ENCODE measurements at regions not wholly inside any gene's neighbourhood (a gene's known extent, or its start where the extent isn't known, plus 50 kb on each side); places are given as distances from the start of the nearest gene placed in this dataset.
"Not testable (repeated sequence)": the region's sequence is repeated elsewhere in the genome, so short reads cannot be mapped to it uniquely, and the experiment has no call there.

GRCh38 chr10:34954142-34954541, 136.0 kb downstream of the CUL2 start:
- Histone ChIP-seq H3K4me2 (ENCODE audit: low read length) (no peak overlapping the region), H3K4me1 (ENCODE audit: insufficient read depth, low read length, poor library complexity, severe bottlenecking) (no peaks in the 10 kb centered on the region), H3K9me3 (ENCODE audit: low read length) (no peaks in the 10 kb centered on the region), H4K20me1 (ENCODE audit: insufficient read depth, low read length) (no peaks in the 10 kb centered on the region), H3K9me2 (ENCODE audit: insufficient read depth, low read length) (no peaks in the 10 kb centered on the region), H3K36me3 (ENCODE audit: insufficient read depth, low read length) (no peaks in the 10 kb centered on the region), H3K27ac (ENCODE audit: low read depth, low read length, poor library complexity, severe bottlenecking) (no peak overlapping the region), H3K4me3 (ENCODE audit: low read depth, low read length, poor library complexity, severe bottlenecking) (no peak overlapping the region), H2AFZ (ENCODE audit: low read length) (no peak overlapping the region), H3K79me2 (ENCODE audit: insufficient read depth, low read depth, low read length) (no peaks in the 10 kb centered on the region)
- no TSS peak for BruUV-seq (replicated peaks)
- DNase-seq (ENCODE audit: low spot score) = no peak
- ChIA-PET POLR2A (no interaction called here), CTCF (ENCODE audit: unreplicated experiment) (no interaction called here)
- intact Hi-C loops (cut with micrococcal nuclease; ENCODE audit: unreplicated experiment) = no loop called here
- no peak for TF ChIP-seq EZH2phosphoT487 (IDR thresholded peaks at IDR 0.05; ENCODE audit: borderline replicate concordance, low read depth, low read length)
- no peak for TF ChIP-seq CTCF (conservative IDR thresholded peaks at IDR 0.05; ENCODE audit: low read length)

GRCh38 chr10:34951263-34951887, 136.3 kb upstream of the PARD3 start:
- BruUV-seq (replicated peaks); H4K20me1 ChIP-seq (ENCODE audit: insufficient read depth, low read length); H3K79me2 ChIP-seq (ENCODE audit: insufficient read depth, low read depth, low read length); CTCF ChIA-PET (ENCODE audit: unreplicated experiment); H2AFZ ChIP-seq (ENCODE audit: low read length); H3K36me3 ChIP-seq (ENCODE audit: insufficient read depth, low read length); H3K27ac ChIP-seq (ENCODE audit: low read depth, low read length, poor library complexity, severe bottlenecking); H3K4me1 ChIP-seq (ENCODE audit: insufficient read depth, low read length, poor library complexity, severe bottlenecking); H3K4me3 ChIP-seq (ENCODE audit: low read depth, low read length, poor library complexity, severe bottlenecking); DNase-seq (ENCODE audit: low spot score); H3K9me2 ChIP-seq (ENCODE audit: insufficient read depth, low read length); H3K4me2 ChIP-seq (ENCODE audit: low read length); H3K9me3 ChIP-seq (ENCODE audit: low read length); intact Hi-C loops (cut with micrococcal nuclease; ENCODE audit: unreplicated experiment): not testable (repeated sequence)
- POLR2A ChIA-PET = interaction anchor here (0.7 to 1.7 kb wide), 2 partner anchors 52 to 149 kb away, joined by 3 to 4 read pairs; no protein-coding TSS in a partner anchor

- H3K9me3 ChIP-seq (ENCODE audit: low read length); BruUV-seq (replicated peaks); H3K36me3 ChIP-seq (ENCODE audit: insufficient read depth, low read length); intact Hi-C loops (cut with micrococcal nuclease; ENCODE audit: unreplicated experiment); H3K4me3 ChIP-seq (ENCODE audit: low read depth, low read length, poor library complexity, severe bottlenecking); CTCF ChIA-PET (ENCODE audit: unreplicated experiment); H3K79me2 ChIP-seq (ENCODE audit: insufficient read depth, low read depth, low read length); H3K4me2 ChIP-seq (ENCODE audit: low read length); H3K9me2 ChIP-seq (ENCODE audit: insufficient read depth, low read length); H2AFZ ChIP-seq (ENCODE audit: low read length); POLR2A ChIA-PET; DNase-seq (ENCODE audit: low spot score); H3K4me1 ChIP-seq (ENCODE audit: insufficient read depth, low read length, poor library complexity, severe bottlenecking); H4K20me1 ChIP-seq (ENCODE audit: insufficient read depth, low read length); H3K27ac ChIP-seq (ENCODE audit: low read depth, low read length, poor library complexity, severe bottlenecking): not testable (repeated sequence)
Measured at GRCh38 chr10:34945951-34946522, 130.9 kb upstream of the PARD3 start.
